OCI-LY3 (cell line): ENCODE measurements at regions not wholly inside any gene's neighbourhood (a gene's known extent, or its start where the extent isn't known, plus 50 kb on each side); places are given as distances from the start of the nearest gene placed in this dataset.
"Not testable (repeated sequence)": the region's sequence is repeated elsewhere in the genome, so short reads cannot be mapped to it uniquely, and the experiment has no call there.

Source experiments
- H2AFZ ChIP-seq: fragments of 200-600, 300-600 bp; shearing (Covaris generic); 2 replicates; pipeline ENCODE4 v1.6.0; 2014; ENCODE audit warnings: antibody characterized with exemption, low read depth, low read length
- H3K27ac ChIP-seq: fragments of 200-600, 300-600 bp; sonication (generic); 2 replicates; pipeline ENCODE4 v1.5.1; 2014; ENCODE audit warnings: mild to moderate bottlenecking, low read length, moderate library complexity, mixed read lengths
- H3K27me3 ChIP-seq: fragments of 200-600, 300-600 bp; sonication (generic); 2 replicates; pipeline ENCODE4 v1.6.1; 2014; ENCODE audit warnings: low read depth, low read length, mixed read lengths
- H3K36me3 ChIP-seq: fragments of 200-600, 300-600 bp; sonication (generic); replicated peaks from 2 replicates; pipeline ENCODE3; 2014; ENCODE audit warnings: low read depth, low read length, mixed read lengths
- H3K4me1 ChIP-seq: fragments of 300-600, 200-600 bp; sonication (generic); 2 replicates; pipeline ENCODE4 v1.6.1; 2014; ENCODE audit warnings: low read length, mixed read lengths
- H3K4me2 ChIP-seq: fragments of 200-600, 300-600 bp; sonication (generic); 2 replicates; pipeline ENCODE4 v1.6.1; 2014; ENCODE audit warnings: low read length, mixed read lengths
- H3K4me3 ChIP-seq: fragments of 300-600, 200-600 bp; sonication (generic); 2 replicates; pipeline ENCODE4 v1.5.1; 2014; ENCODE audit warnings: antibody characterized with exemption, mild to moderate bottlenecking, low read length, moderate library complexity
- H3K79me2 ChIP-seq: fragments of 300-600, 200-600 bp; shearing (Covaris generic); 2 replicates; pipeline ENCODE4 v1.6.1; 2014; ENCODE audit warnings: mild to moderate bottlenecking, low read length, mixed read lengths
- H3K9ac ChIP-seq: fragments of 300-600, 200-600 bp; shearing (Covaris generic); 2 replicates; pipeline ENCODE4 v1.6.0; 2014; ENCODE audit warnings: mild to moderate bottlenecking, low read length, moderate library complexity
- H3K9me3 ChIP-seq: fragments of 200-600, 300-600 bp; shearing (Covaris generic); 2 replicates; pipeline ENCODE4 v1.6.1; 2014; ENCODE audit warnings: low read length, mixed read lengths; ENCODE audit not compliant: insufficient read depth
- H4K20me1 ChIP-seq: fragments of 200-600, 300-600 bp; sonication (generic); 2 replicates; pipeline ENCODE4 v1.6.1; 2016; ENCODE audit warnings: low read length, mixed read lengths; ENCODE audit not compliant: insufficient read depth
- EZH2phosphoT487 ChIP-seq: fragments of 200-600 bp; shearing (Covaris generic); IDR thresholded peaks from 2 replicates; pipeline ENCODE4 v1.6.1; 2018; ENCODE audit warnings: antibody characterized with exemption, mixed run types, low read depth
- TF ChIP-seq, protein P1 (sequence below): fragments of 200-600, 300-600 bp; sonication (generic); IDR thresholded peaks from 2 replicates; pipeline ENCODE4 v1.5.1; 2014; ENCODE audit warnings: antibody characterized with exemption, low read length, low read depth

DNA sequence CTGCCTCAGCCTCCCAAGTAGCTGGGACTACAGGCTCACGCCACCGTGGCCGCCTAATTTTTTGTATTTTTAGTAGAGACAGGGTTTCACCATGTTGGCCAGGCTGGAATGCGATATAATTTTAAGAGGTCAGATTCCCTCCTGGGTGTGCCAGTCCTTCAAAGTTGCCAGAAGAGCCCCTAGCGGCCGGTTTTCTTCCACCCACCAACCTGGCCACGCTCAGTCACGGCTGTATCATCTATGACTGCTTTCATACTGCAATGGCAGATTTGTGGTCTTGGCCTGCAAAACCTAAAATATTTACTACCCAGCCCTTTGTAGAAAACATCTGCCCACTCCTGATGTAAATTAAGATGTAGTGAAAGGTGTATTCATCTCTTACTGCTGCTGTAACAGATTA is 117.5 kb upstream of the BASP1 start:
- H3K4me1 ChIP-seq = no peaks in the 10 kb centered on the region
- no peaks in the 10 kb centered on the region for H3K36me3 ChIP-seq
- no peaks in the 10 kb centered on the region for H3K79me2 ChIP-seq
- H2AFZ ChIP-seq = no peak overlapping the region
- H3K9me3 ChIP-seq = no peaks in the 10 kb centered on the region
- no peaks in the 10 kb centered on the region for H3K27me3 ChIP-seq
- H3K4me3 ChIP-seq = no peak overlapping the region
- H3K27ac ChIP-seq = no peak overlapping the region
- no peak overlapping the region for H3K9ac ChIP-seq
- H3K4me2 ChIP-seq = no peak overlapping the region
- H4K20me1 ChIP-seq = no peaks in the 10 kb centered on the region
- TF ChIP-seq EZH2phosphoT487 = no peak
- TF ChIP-seq, protein P1, sequence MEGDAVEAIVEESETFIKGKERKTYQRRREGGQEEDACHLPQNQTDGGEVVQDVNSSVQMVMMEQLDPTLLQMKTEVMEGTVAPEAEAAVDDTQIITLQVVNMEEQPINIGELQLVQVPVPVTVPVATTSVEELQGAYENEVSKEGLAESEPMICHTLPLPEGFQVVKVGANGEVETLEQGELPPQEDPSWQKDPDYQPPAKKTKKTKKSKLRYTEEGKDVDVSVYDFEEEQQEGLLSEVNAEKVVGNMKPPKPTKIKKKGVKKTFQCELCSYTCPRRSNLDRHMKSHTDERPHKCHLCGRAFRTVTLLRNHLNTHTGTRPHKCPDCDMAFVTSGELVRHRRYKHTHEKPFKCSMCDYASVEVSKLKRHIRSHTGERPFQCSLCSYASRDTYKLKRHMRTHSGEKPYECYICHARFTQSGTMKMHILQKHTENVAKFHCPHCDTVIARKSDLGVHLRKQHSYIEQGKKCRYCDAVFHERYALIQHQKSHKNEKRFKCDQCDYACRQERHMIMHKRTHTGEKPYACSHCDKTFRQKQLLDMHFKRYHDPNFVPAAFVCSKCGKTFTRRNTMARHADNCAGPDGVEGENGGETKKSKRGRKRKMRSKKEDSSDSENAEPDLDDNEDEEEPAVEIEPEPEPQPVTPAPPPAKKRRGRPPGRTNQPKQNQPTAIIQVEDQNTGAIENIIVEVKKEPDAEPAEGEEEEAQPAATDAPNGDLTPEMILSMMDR = no peak

DNA sequence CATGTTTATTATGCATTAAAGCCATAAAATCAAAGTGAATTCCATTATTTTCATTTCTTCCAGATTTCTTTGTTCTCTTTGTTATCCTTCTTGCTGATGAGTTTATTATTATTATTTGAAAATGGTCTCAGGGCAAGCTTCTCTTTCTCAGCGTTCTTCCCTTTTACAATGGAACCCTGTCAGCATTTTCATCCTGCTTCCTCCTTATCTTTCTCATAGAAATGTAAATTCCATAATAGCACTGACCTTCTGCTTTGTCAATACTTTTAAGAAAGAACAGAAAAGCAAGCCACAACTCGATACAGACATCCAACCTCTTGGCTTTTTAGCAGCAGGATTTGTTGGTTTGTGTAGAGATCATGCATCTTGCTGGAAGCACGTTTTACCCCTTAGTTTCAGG is 114.0 kb upstream of the BASP1 start:
- no peaks in the 10 kb centered on the region for H4K20me1 ChIP-seq
- H3K9ac ChIP-seq = no peak overlapping the region
- no peaks in the 10 kb centered on the region for H3K36me3 ChIP-seq
- H3K4me3 ChIP-seq = no peak overlapping the region
- no peak overlapping the region for H3K4me2 ChIP-seq
- H3K79me2 ChIP-seq = no peaks in the 10 kb centered on the region
- TF ChIP-seq EZH2phosphoT487 = no peak
- TF ChIP-seq, protein P1 = no peak
- no peaks in the 10 kb centered on the region for H3K9me3 ChIP-seq
- H3K27me3 ChIP-seq = no peaks in the 10 kb centered on the region
- no peak overlapping the region for H3K27ac ChIP-seq
- H3K4me1 ChIP-seq = no peaks in the 10 kb centered on the region
- no peak overlapping the region for H2AFZ ChIP-seq

DNA sequence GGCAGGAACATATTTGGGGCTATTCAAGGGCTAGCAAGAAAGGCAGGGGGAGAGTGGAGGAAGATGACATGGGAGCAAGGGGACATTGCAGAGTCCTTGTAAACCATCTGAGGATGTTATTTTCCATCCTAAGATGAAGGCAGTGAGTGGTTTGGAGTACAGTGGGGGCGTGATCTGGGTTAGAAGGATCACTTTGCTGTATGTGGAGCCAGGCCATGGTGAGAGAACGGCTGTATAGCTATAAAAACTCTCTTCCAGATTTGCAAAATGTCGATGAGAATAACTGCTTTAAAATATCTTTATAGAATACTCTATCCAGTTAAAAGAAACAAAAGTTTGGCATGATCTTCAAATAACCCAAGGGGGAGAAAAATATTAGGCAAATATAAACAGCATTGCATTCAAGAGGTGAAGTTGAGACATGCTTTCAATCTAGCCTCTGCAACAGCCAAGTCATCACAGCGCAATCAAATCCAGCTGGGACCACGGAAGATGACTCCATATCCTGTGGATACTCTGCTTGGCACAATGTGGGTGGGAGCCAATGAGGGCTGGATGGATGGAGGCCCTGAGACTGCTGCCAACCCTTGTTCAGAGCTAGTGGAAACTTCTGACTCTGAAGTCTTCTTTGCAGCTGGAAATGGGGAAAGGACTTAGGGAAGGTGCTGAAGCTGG is 111.5 kb upstream of the BASP1 start:
- Histone ChIP-seq H3K4me2 (no peak overlapping the region), H3K27ac (no peak overlapping the region)

DNA sequence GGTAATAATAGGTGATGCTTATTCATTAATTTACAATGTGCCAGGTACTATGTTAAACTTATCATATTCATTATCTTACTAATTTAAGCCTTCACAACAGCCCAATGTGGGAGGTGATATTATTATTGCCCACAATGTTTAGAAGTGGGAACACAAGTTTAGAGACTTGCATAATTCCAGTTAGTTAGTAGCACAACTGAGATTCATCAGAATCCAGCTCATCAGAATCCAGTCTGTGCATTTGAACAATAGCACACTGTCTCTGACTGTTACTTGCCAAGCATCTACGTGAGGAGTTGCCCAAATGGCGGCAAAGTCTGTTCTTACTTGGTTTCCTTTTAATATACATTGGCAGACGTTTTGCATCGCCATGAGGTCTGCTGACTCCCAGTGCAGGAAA is 110.9 kb upstream of the BASP1 start:
- H3K9me3 ChIP-seq = no peaks in the 10 kb centered on the region
- H3K4me1 ChIP-seq = peaks cover 15% of the 10 kb centered on the region
- no peak overlapping the region for H2AFZ ChIP-seq
- H3K27ac ChIP-seq = no peak overlapping the region
- H4K20me1 ChIP-seq = no peaks in the 10 kb centered on the region
- no peaks in the 10 kb centered on the region for H3K27me3 ChIP-seq
- H3K9ac ChIP-seq = no peak overlapping the region
- H3K79me2 ChIP-seq = no peaks in the 10 kb centered on the region
- no peaks in the 10 kb centered on the region for H3K36me3 ChIP-seq
- H3K4me3 ChIP-seq = no peak overlapping the region
- H3K4me2 ChIP-seq = no peak overlapping the region
- TF ChIP-seq, protein P1 = no peak
- TF ChIP-seq EZH2phosphoT487 = no peak

More for the DNA sequence above, 111.5 kb upstream of the BASP1 start:
- H3K36me3 ChIP-seq = no peaks in the 10 kb centered on the region
- no peak overlapping the region for H3K4me3 ChIP-seq
- no peaks in the 10 kb centered on the region for H3K9me3 ChIP-seq
- no peak overlapping the region for H2AFZ ChIP-seq
- H3K27me3 ChIP-seq = no peaks in the 10 kb centered on the region
- TF ChIP-seq, protein P1 = no peak
- no peak for TF ChIP-seq EZH2phosphoT487
- peaks cover 15% of the 10 kb centered on the region for H3K4me1 ChIP-seq
- H3K9ac ChIP-seq = no peak overlapping the region
- no peaks in the 10 kb centered on the region for H3K79me2 ChIP-seq
- H4K20me1 ChIP-seq = no peaks in the 10 kb centered on the region

DNA sequence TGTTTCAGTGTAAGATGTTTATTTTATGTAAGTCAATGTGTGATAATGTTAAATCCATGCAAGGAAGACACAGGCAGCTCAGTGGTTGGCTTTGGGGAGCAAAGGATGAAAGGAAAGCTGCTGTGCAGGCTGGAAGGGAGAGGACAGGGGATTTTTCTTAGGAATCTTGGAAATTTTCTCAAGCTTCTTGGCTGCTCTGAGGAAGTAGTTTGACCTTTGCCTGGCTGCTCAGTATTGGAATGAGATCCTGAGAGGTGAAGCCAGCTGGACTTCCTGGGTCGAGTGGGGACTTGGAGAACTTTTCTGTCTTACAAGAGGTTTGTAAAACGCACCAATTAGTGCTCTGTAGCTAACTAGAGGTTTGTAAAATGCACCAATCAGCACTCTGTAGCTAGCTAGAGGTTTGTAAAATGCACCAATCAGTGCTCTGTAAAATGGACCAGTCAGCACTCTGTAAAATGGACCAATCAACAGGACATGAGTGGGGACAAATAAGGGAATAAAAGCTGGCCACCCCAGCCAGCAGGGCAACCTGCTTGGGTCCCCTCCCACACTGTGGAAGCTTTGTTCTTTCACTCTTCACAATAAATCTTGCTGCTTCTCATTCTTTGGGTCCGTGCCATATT is 105.2 kb upstream of the BASP1 start:
- not testable (repeated sequence) for H3K27ac ChIP-seq, H3K4me2 ChIP-seq, H3K9me3 ChIP-seq, H2AFZ ChIP-seq, H3K4me3 ChIP-seq, H3K9ac ChIP-seq, H3K79me2 ChIP-seq, H3K27me3 ChIP-seq, H3K36me3 ChIP-seq, H4K20me1 ChIP-seq
- peaks cover 15% of the 10 kb centered on the region for H3K4me1 ChIP-seq
